PC-3 (cell line): ENCODE measurements at regions not wholly inside any gene's neighbourhood (a gene's known extent, or its start where the extent isn't known, plus 50 kb on each side); places are given as distances from the start of the nearest gene placed in this dataset.

Experiments used
- ATAC-seq: fragments of 200-7000 bp; cut with Tn5 transposase; 2 replicates; pipeline ENCODE4 v1.9.1; 2020; ENCODE audit warnings: mild to moderate bottlenecking, moderate library complexity
- BruUV-seq: library from RNA; stranded (reverse); fragments of 400-500 nt; replicated peaks from 2 replicates; lab custom pipeline; 2021; lab: Mats Ljungman, UMichigan
- CTCF ChIA-PET: fragments of 300-600 bp; sonication (Branson Sonifier 250); formaldehyde crosslinking; loops from one replicate; lab custom pipeline; 2022; ENCODE audit warnings: antibody characterized with exemption; lab: Charles Lee
- POLR2A ChIA-PET: fragments of 300-600 bp; sonication (Branson Sonifier 250); formaldehyde crosslinking; loops from one replicate; lab custom pipeline; 2022; ENCODE audit warnings: antibody characterized with exemption; ENCODE audit not compliant: unreplicated experiment; lab: Charles Lee
- DNase-seq: peaks from one replicate; pipeline ENCODE4 v3.0.0-alpha.2; 2015
- H2AFZ ChIP-seq: fragments of 300-600 bp; sonication (generic); 2 replicates; pipeline ENCODE4 v1.6.0; 2016; ENCODE audit warnings: antibody characterized with exemption, low read length
- H3F3A ChIP-seq: fragments of 300-600 bp; sonication (generic); one replicate; pipeline ENCODE4 v1.6.0; 2017; ENCODE audit warnings: antibody characterized with exemption, low read length, control low read depth, mild to moderate bottlenecking; ENCODE audit not compliant: unreplicated experiment
- H3K27ac ChIP-seq: fragments of 300-600 bp; sonication (generic); 2 replicates; pipeline ENCODE4 v1.5.1; 2016; ENCODE audit warnings: mild to moderate bottlenecking, low read length
- H3K27me3 ChIP-seq: fragments of 300-600 bp; sonication (generic); 2 replicates; pipeline ENCODE4 v1.6.1; 2016; ENCODE audit warnings: low read length, mixed read lengths
- H3K36me3 ChIP-seq: fragments of 300-600 bp; sonication (generic); 2 replicates; pipeline ENCODE4 v1.6.1; 2016; ENCODE audit warnings: low read depth, mixed run types, low read length, mixed read lengths
- H3K4me1 ChIP-seq: fragments of 300-600 bp; sonication (generic); 2 replicates; pipeline ENCODE4 v1.5.1; 2016; ENCODE audit warnings: low read length; ENCODE audit not compliant: insufficient read depth
- H3K4me2 ChIP-seq: fragments of 300-600 bp; sonication (generic); 2 replicates; pipeline ENCODE4 v1.6.0; 2016; ENCODE audit warnings: low read length
- H3K4me3 ChIP-seq: fragments of 300-600 bp; sonication (generic); 2 replicates; pipeline ENCODE4 v1.5.1; 2016; ENCODE audit warnings: mild to moderate bottlenecking, low read length, mixed read lengths
- H3K79me2 ChIP-seq: fragments of 300-600 bp; sonication (generic); 2 replicates; pipeline ENCODE4 v1.6.1; 2017; ENCODE audit warnings: low read length, mixed read lengths
- H3K9ac ChIP-seq: fragments of 300-600 bp; sonication (generic); 2 replicates; pipeline ENCODE4 v1.6.0; 2016; ENCODE audit warnings: mild to moderate bottlenecking, low read length
- H3K9me2 ChIP-seq: fragments of 300-600 bp; sonication (generic); replicated peaks from 2 replicates; pipeline ENCODE4 v1.6.1; 2016; ENCODE audit warnings: mixed run types, low read length, mixed read lengths
- H3K9me3 ChIP-seq: fragments of 300-600 bp; sonication (generic); 2 replicates; pipeline ENCODE4 v1.6.1; 2016; ENCODE audit warnings: low read length, mixed read lengths
- H4K20me1 ChIP-seq: fragments of 300-600 bp; sonication (generic); 2 replicates; pipeline ENCODE4 v1.6.1; 2016; ENCODE audit warnings: low read length, mixed read lengths
- CTCF ChIP-seq: fragments of 300-600 bp; sonication (generic); conservative IDR thresholded peaks from 2 replicates; pipeline ENCODE4 v1.5.1; 2017; ENCODE audit warnings: antibody characterized with exemption, low read depth, mild to moderate bottlenecking, low read length
- EZH2 ChIP-seq: fragments of 300-600 bp; sonication (generic); IDR thresholded peaks from one replicate; pipeline ENCODE4 v1.6.1; 2017; ENCODE audit warnings: antibody characterized with exemption, mild to moderate bottlenecking, low read length; ENCODE audit not compliant: unreplicated experiment
- EZH2phosphoT487 ChIP-seq: fragments of 300-600 bp; sonication (generic); IDR thresholded peaks from 2 replicates; pipeline ENCODE4 v1.6.1; 2018; ENCODE audit warnings: mild to moderate bottlenecking, antibody characterized with exemption, low read length, borderline replicate concordance
- intact Hi-C: fragments of 100-400 bp; cut with micrococcal nuclease; formaldehyde crosslinking; loops from 2 replicates; pipeline ENCODE4 v1.9.0; 2023

- H3K36me3 ChIP-seq = no peaks in the 10 kb centered on the region
- peak overlapping the region; percentile 66 for H3K9ac ChIP-seq
- no peaks in the 10 kb centered on the region for H3K9me3 ChIP-seq
- DNase-seq (peak; percentile 100), ATAC-seq (peak; percentile 99)
- H3K79me2 ChIP-seq = no peaks in the 10 kb centered on the region
- H3K27ac ChIP-seq = peak overlapping the region; percentile 86
- no peaks in the 10 kb centered on the region for H3F3A ChIP-seq
- H3K4me3 ChIP-seq = peak overlapping the region; percentile 23; the same call in 1 of the 2 replicates
- H2AFZ ChIP-seq = peak overlapping the region; percentile 58
- no peaks in the 10 kb centered on the region for H4K20me1 ChIP-seq
- no peaks in the 10 kb centered on the region for H3K27me3 ChIP-seq
- intact Hi-C loops = loop anchor here (1.0 to 10.0 kb wide), 5 partner anchors 45 to 449 kb away; partner anchors contain the start of gene ZNF281
- H3K4me2 ChIP-seq = peak overlapping the region; percentile 70
- no peak for TF ChIP-seq EZH2phosphoT487
- peak; percentile 47 for TF ChIP-seq CTCF
- POLR2A ChIA-PET = interaction anchor here (0.5 to 1.0 kb wide), 9 partner anchors 9 to 1550 kb away, joined by 3 to 29 read pairs (median 4); no protein-coding TSS in a partner anchor
- no TSS peak for BruUV-seq
- CTCF ChIA-PET = interaction anchor here (0.5 to 1.1 kb wide), 20 partner anchors 26 to 520 kb away, joined by 3 to 14 read pairs (median 4); no protein-coding TSS in a partner anchor
- H3K9me2 ChIP-seq = no peaks in the 10 kb centered on the region
- H3K4me1 ChIP-seq = peaks cover 24% of the 10 kb centered on the region
Observed at GRCh38 chr1:200483491-200484143, 73.8 kb upstream of the ZNF281 start.

GRCh38 chr1:200480964-200481363 is 71.1 kb upstream of the ZNF281 start:
- H3K9me2 ChIP-seq = no peaks in the 10 kb centered on the region
- POLR2A ChIA-PET = no interaction called here
- intact Hi-C loops = loop anchor here (10.0 kb wide), 1 partner anchor 446 kb away; no protein-coding TSS in a partner anchor
- no peaks in the 10 kb centered on the region for H3K27me3 ChIP-seq
- CTCF ChIA-PET = no interaction called here
- no peaks in the 10 kb centered on the region for H3K9me3 ChIP-seq
- TF ChIP-seq EZH2 (no peak), CTCF (no peak), EZH2phosphoT487 (no peak)
- H3F3A ChIP-seq = no peaks in the 10 kb centered on the region
- H3K4me2 ChIP-seq = no peak overlapping the region
- BruUV-seq = no TSS peak
- no peak overlapping the region for H3K27ac ChIP-seq
- H4K20me1 ChIP-seq = no peaks in the 10 kb centered on the region
- no peak overlapping the region for H2AFZ ChIP-seq
- H3K36me3 ChIP-seq = no peaks in the 10 kb centered on the region
- no peak for DNase-seq
- H3K9ac ChIP-seq = no peak overlapping the region
- H3K4me1 ChIP-seq = peaks cover 34% of the 10 kb centered on the region
- no peak overlapping the region for H3K4me3 ChIP-seq
- ATAC-seq = no peak
- H3K79me2 ChIP-seq = no peaks in the 10 kb centered on the region

GRCh38 chr1:200479816-200480215 is 70.0 kb upstream of the ZNF281 start:
- Histone ChIP-seq H3K27ac (no peak overlapping the region), H3K9ac (no peak overlapping the region), H3K9me2 (no peaks in the 10 kb centered on the region), H2AFZ (no peak overlapping the region), H3F3A (no peaks in the 10 kb centered on the region), H3K4me2 (no peak overlapping the region), H3K4me1 (peaks cover 36% of the 10 kb centered on the region), H4K20me1 (no peaks in the 10 kb centered on the region), H3K4me3 (no peak overlapping the region), H3K79me2 (no peaks in the 10 kb centered on the region), H3K27me3 (no peaks in the 10 kb centered on the region), H3K36me3 (no peaks in the 10 kb centered on the region), H3K9me3 (no peaks in the 10 kb centered on the region)
- ChIA-PET CTCF (no interaction called here), POLR2A (no interaction called here)
- BruUV-seq = no TSS peak
- ATAC-seq (no peak), DNase-seq (no peak)
- TF ChIP-seq EZH2 (no peak), EZH2phosphoT487 (no peak), CTCF (no peak)
- intact Hi-C loops = loop anchor here (10.0 kb wide), 1 partner anchor 445 kb away; no protein-coding TSS in a partner anchor
